ENCODE measurements at regions not wholly inside any gene's neighbourhood (a gene's known extent, or its start where the extent isn't known, plus 50 kb on each side); places are given as distances from the start of the nearest gene placed in this dataset.

DNA sequence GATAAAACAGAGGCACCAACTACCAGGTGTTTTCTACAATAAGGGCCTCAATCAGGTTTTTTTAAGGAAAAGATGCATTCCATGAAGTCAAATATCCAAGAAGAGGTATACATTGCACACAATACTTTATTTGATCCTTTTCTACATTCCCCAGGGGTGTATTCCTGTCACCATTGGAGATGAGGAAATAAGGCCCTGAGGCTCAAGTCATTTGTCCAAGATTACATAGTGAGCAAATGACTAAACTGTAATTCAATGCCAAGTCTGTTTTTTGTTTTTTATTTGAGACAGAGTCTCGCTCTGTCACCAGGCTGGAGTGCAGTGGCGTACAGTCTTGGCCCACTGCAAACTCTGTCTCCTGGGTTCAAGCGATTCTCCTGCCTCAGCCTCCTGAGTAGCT lies 69.2 kb upstream of the CDYL start:
- H3K9ac ChIP-seq (ENCODE audit: low read length) = no peak overlapping the region
- H3K9me3 ChIP-seq (ENCODE audit: low read length) = no peaks in the 10 kb centered on the region
- H3K27me3 ChIP-seq (ENCODE audit: low read length) = no peaks in the 10 kb centered on the region
- DNase-seq = no peak
- no peaks in the 10 kb centered on the region for H3K4me1 ChIP-seq (ENCODE audit: low read length)
- H3K79me2 ChIP-seq (ENCODE audit: low read length) = no peaks in the 10 kb centered on the region
- no peak overlapping the region for H3K27ac ChIP-seq (ENCODE audit: low read length)
- H3K9me2 ChIP-seq (replicated peaks; ENCODE audit: insufficient read depth, low read length) = no peaks in the 10 kb centered on the region
- H2AFZ ChIP-seq (ENCODE audit: low read length) = no peak overlapping the region
- H3K4me3 ChIP-seq (ENCODE audit: low read length) = no peak overlapping the region
- H4K20me1 ChIP-seq (ENCODE audit: insufficient read depth, low read depth, low read length) = no peaks in the 10 kb centered on the region
- no peak overlapping the region for H3K4me2 ChIP-seq (ENCODE audit: low read depth, low read length, poor library complexity, severe bottlenecking)
- H3K36me3 ChIP-seq (ENCODE audit: insufficient read depth, low read length) = no peaks in the 10 kb centered on the region

DNA sequence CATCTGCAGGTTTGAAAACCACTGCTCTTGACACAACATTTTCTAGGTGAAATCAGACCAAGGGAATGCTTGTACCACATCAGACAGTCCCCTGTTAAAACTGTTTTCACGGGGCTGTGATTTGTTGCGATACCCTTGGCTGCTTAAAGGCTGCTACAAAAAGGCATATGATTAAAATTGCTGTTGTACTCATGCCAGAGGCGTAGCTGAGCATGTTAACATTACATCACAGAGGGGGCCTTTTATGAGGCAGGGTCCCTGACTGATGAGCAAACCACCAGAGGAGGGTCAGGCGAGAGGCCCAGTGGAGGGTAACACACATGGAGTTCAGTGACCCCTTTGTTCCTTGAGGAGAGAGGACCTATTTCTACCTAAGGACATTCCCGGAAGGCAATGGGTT lies 70.4 kb upstream of the CDYL start:
- no peak for DNase-seq
- Histone ChIP-seq H3K4me1 (ENCODE audit: low read length) (no peaks in the 10 kb centered on the region), H3K9me2 (replicated peaks; ENCODE audit: insufficient read depth, low read length) (no peaks in the 10 kb centered on the region), H3K9ac (ENCODE audit: low read length) (no peak overlapping the region), H3K27me3 (ENCODE audit: low read length) (no peaks in the 10 kb centered on the region), H3K9me3 (ENCODE audit: low read length) (no peaks in the 10 kb centered on the region), H4K20me1 (ENCODE audit: insufficient read depth, low read depth, low read length) (no peaks in the 10 kb centered on the region), H3K79me2 (ENCODE audit: low read length) (no peaks in the 10 kb centered on the region), H3K36me3 (ENCODE audit: insufficient read depth, low read length) (no peaks in the 10 kb centered on the region), H3K4me2 (ENCODE audit: low read depth, low read length, poor library complexity, severe bottlenecking) (no peak overlapping the region), H3K4me3 (ENCODE audit: low read length) (no peak overlapping the region), H3K27ac (ENCODE audit: low read length) (no peak overlapping the region), H2AFZ (ENCODE audit: low read length) (no peak overlapping the region)

DNA sequence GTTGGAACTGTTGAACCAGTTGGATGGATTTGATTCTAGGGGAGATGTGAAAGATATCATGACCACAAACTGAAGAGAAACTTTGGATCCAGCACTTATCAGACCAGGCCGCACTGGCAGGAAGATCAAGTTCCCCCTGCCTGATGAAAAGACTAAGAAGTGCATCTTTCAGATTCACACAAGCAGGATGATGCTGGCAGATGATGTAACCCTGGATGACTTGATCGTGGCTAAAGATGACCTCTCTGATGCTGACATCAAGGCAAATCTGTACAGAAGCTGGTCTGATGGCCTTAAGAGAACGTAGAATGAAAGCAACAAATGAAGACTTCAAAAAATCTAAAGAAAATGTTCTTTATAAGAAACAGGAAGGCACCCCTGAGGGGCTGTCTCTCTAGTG lies 72.8 kb upstream of the CDYL start:
- H3K9me2 ChIP-seq (replicated peaks; ENCODE audit: insufficient read depth, low read length) = no peaks in the 10 kb centered on the region
- H4K20me1 ChIP-seq (ENCODE audit: insufficient read depth, low read depth, low read length) = no peaks in the 10 kb centered on the region
- H3K27ac ChIP-seq (ENCODE audit: low read length) = no peak overlapping the region
- DNase-seq = no peak
- no peaks in the 10 kb centered on the region for H3K36me3 ChIP-seq (ENCODE audit: insufficient read depth, low read length)
- H2AFZ ChIP-seq (ENCODE audit: low read length) = no peak overlapping the region
- no peaks in the 10 kb centered on the region for H3K79me2 ChIP-seq (ENCODE audit: low read length)
- no peak overlapping the region for H3K4me3 ChIP-seq (ENCODE audit: low read length)
- H3K9ac ChIP-seq (ENCODE audit: low read length) = no peak overlapping the region
- no peaks in the 10 kb centered on the region for H3K27me3 ChIP-seq (ENCODE audit: low read length)
- no peaks in the 10 kb centered on the region for H3K9me3 ChIP-seq (ENCODE audit: low read length)
- no peak overlapping the region for H3K4me2 ChIP-seq (ENCODE audit: low read depth, low read length, poor library complexity, severe bottlenecking)
- no peaks in the 10 kb centered on the region for H3K4me1 ChIP-seq (ENCODE audit: low read length)

GRCh38 chr6:4698901-4699659 lies 77.1 kb upstream of the CDYL start:
- Histone ChIP-seq H3K4me2 (ENCODE audit: low read depth, low read length, poor library complexity, severe bottlenecking) (no peak overlapping the region), H4K20me1 (ENCODE audit: insufficient read depth, low read depth, low read length) (no peaks in the 10 kb centered on the region), H3K27ac (ENCODE audit: low read length) (no peak overlapping the region), H3K79me2 (ENCODE audit: low read length) (no peaks in the 10 kb centered on the region), H3K9ac (ENCODE audit: low read length) (no peak overlapping the region), H3K9me2 (replicated peaks; ENCODE audit: insufficient read depth, low read length) (no peaks in the 10 kb centered on the region), H3K36me3 (ENCODE audit: insufficient read depth, low read length) (no peaks in the 10 kb centered on the region), H3K4me1 (ENCODE audit: low read length) (no peaks in the 10 kb centered on the region), H3K27me3 (ENCODE audit: low read length) (no peaks in the 10 kb centered on the region), H2AFZ (ENCODE audit: low read length) (no peak overlapping the region), H3K9me3 (ENCODE audit: low read length) (no peaks in the 10 kb centered on the region), H3K4me3 (ENCODE audit: low read length) (no peak overlapping the region)
- DNase-seq = no peak

GRCh38 chr6:4693173-4693970 lies 82.8 kb upstream of the CDYL start:
- no peak overlapping the region for H3K27ac ChIP-seq (ENCODE audit: low read length)
- H3K36me3 ChIP-seq (ENCODE audit: insufficient read depth, low read length) = no peaks in the 10 kb centered on the region
- no peaks in the 10 kb centered on the region for H3K9me2 ChIP-seq (replicated peaks; ENCODE audit: insufficient read depth, low read length)
- no peak overlapping the region for H3K9ac ChIP-seq (ENCODE audit: low read length)
- no peaks in the 10 kb centered on the region for H3K27me3 ChIP-seq (ENCODE audit: low read length)
- no peak for DNase-seq
- no peak overlapping the region for H3K4me3 ChIP-seq (ENCODE audit: low read length)
- H3K4me1 ChIP-seq (ENCODE audit: low read length) = no peaks in the 10 kb centered on the region
- no peak overlapping the region for H3K4me2 ChIP-seq (ENCODE audit: low read depth, low read length, poor library complexity, severe bottlenecking)
- H2AFZ ChIP-seq (ENCODE audit: low read length) = no peak overlapping the region
- no peaks in the 10 kb centered on the region for H3K9me3 ChIP-seq (ENCODE audit: low read length)
- no peaks in the 10 kb centered on the region for H4K20me1 ChIP-seq (ENCODE audit: insufficient read depth, low read depth, low read length)
- no peaks in the 10 kb centered on the region for H3K79me2 ChIP-seq (ENCODE audit: low read length)

DNA sequence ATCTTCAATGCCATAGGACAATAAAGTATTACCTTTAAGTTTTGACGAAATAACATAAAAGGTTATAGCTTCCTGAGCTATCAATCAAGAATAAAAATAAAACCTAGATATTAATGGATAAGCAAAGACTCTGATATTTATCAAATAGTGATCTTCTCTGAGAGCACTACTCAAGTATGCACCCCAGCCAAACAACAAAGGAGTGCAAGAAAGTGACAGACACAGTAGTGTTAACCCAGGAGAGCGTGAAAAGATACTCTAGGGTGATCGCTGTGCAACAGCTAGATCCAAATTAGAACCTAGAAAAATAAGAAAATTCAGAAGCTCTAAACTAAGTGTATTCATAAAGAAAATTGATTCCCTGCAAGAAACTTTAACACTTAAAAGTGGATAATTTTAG lies 83.5 kb upstream of the CDYL start:
- Histone ChIP-seq H3K4me3 (ENCODE audit: low read length) (no peak overlapping the region), H3K79me2 (ENCODE audit: low read length) (no peaks in the 10 kb centered on the region), H3K9ac (ENCODE audit: low read length) (no peak overlapping the region), H3K36me3 (ENCODE audit: insufficient read depth, low read length) (no peaks in the 10 kb centered on the region), H2AFZ (ENCODE audit: low read length) (no peak overlapping the region), H3K27ac (ENCODE audit: low read length) (no peak overlapping the region), H3K9me2 (replicated peaks; ENCODE audit: insufficient read depth, low read length) (no peaks in the 10 kb centered on the region), H3K4me2 (ENCODE audit: low read depth, low read length, poor library complexity, severe bottlenecking) (no peak overlapping the region), H3K4me1 (ENCODE audit: low read length) (no peaks in the 10 kb centered on the region), H3K9me3 (ENCODE audit: low read length) (no peaks in the 10 kb centered on the region), H3K27me3 (ENCODE audit: low read length) (no peaks in the 10 kb centered on the region), H4K20me1 (ENCODE audit: insufficient read depth, low read depth, low read length) (no peaks in the 10 kb centered on the region)
- DNase-seq = no peak

- Histone ChIP-seq H2AFZ (ENCODE audit: low read length) (no peak overlapping the region), H3K79me2 (ENCODE audit: low read length) (no peaks in the 10 kb centered on the region), H3K4me1 (ENCODE audit: low read length) (no peaks in the 10 kb centered on the region), H3K9me3 (ENCODE audit: low read length) (no peaks in the 10 kb centered on the region), H3K9me2 (replicated peaks; ENCODE audit: insufficient read depth, low read length) (no peaks in the 10 kb centered on the region), H3K36me3 (ENCODE audit: insufficient read depth, low read length) (no peaks in the 10 kb centered on the region), H4K20me1 (ENCODE audit: insufficient read depth, low read depth, low read length) (no peaks in the 10 kb centered on the region), H3K4me3 (ENCODE audit: low read length) (no peak overlapping the region), H3K4me2 (ENCODE audit: low read depth, low read length, poor library complexity, severe bottlenecking) (no peak overlapping the region), H3K27ac (ENCODE audit: low read length) (no peak overlapping the region), H3K9ac (ENCODE audit: low read length) (no peak overlapping the region), H3K27me3 (ENCODE audit: low read length) (no peaks in the 10 kb centered on the region)
- no peak for DNase-seq
Measured at GRCh38 chr6:4687989-4688947, 87.9 kb upstream of the CDYL start.

DNA sequence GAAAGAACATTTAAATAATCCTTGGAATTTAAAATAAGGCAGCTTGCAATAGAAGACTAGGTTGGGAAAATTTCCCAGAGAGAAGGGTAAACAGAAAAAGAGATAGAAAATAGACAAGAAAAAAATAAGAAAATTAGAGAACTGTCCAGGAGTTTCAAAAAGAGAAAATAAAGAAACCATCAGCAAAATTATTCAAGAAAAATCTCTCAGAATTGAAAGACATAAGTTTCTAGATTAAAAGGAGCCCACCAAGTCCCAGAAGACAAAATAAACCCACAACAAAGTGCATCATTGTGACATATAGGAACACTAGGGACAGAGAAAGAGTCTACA lies 88.6 kb upstream of the CDYL start:
- no peaks in the 10 kb centered on the region for H3K4me1 ChIP-seq (ENCODE audit: low read length)
- H3K79me2 ChIP-seq (ENCODE audit: low read length) = no peaks in the 10 kb centered on the region
- H3K27me3 ChIP-seq (ENCODE audit: low read length) = no peaks in the 10 kb centered on the region
- no peak for DNase-seq
- H3K9ac ChIP-seq (ENCODE audit: low read length) = no peak overlapping the region
- no peak overlapping the region for H3K4me2 ChIP-seq (ENCODE audit: low read depth, low read length, poor library complexity, severe bottlenecking)
- H2AFZ ChIP-seq (ENCODE audit: low read length) = no peak overlapping the region
- no peak overlapping the region for H3K27ac ChIP-seq (ENCODE audit: low read length)
- no peaks in the 10 kb centered on the region for H3K9me2 ChIP-seq (replicated peaks; ENCODE audit: insufficient read depth, low read length)
- no peaks in the 10 kb centered on the region for H4K20me1 ChIP-seq (ENCODE audit: insufficient read depth, low read depth, low read length)
- no peaks in the 10 kb centered on the region for H3K36me3 ChIP-seq (ENCODE audit: insufficient read depth, low read length)
- H3K4me3 ChIP-seq (ENCODE audit: low read length) = no peak overlapping the region
- no peaks in the 10 kb centered on the region for H3K9me3 ChIP-seq (ENCODE audit: low read length)
